ENCODE measurements at regions not wholly inside any gene's neighbourhood (a gene's known extent, or its start where the extent isn't known, plus 50 kb on each side); places are given as distances from the start of the nearest gene placed in this dataset.

GRCh38 chr2:16392647-16393499 lies 272.8 kb downstream of the CYRIA start (continued):
- TF ChIP-seq RFX5 (IDR thresholded peaks at IDR 0.05; ENCODE audit: low read length): no peak
- no peak for TF ChIP-seq CTCF (IDR thresholded peaks at IDR 0.05)
- no peak for TF ChIP-seq USF1 (IDR thresholded peaks at IDR 0.05; ENCODE audit: borderline replicate concordance, low read depth)
- TF ChIP-seq REST (IDR thresholded peaks at IDR 0.05; ENCODE audit: low read depth, low read length): no peak
- no peak for TF ChIP-seq USF2 (IDR thresholded peaks at IDR 0.05; ENCODE audit: borderline replicate concordance, low read depth, low read length)
- no peak for TF ChIP-seq TAF1 (IDR thresholded peaks at IDR 0.05; ENCODE audit: borderline replicate concordance, low read depth, low read length)
- no peak for TF ChIP-seq FOXM1 (IDR thresholded peaks at IDR 0.05; ENCODE audit: low read depth)
- no peak; the same call in 1 of the 2 replicates for TF ChIP-seq GATA2 (CRISPR knock-in tag; IDR thresholded peaks at IDR 0.05)
- TF ChIP-seq RAD21 (IDR thresholded peaks at IDR 0.05; ENCODE audit: low read length): peak; percentile 46; the same call in 1 of the 2 replicates
- no peak for TF ChIP-seq EZH2phosphoT487 (IDR thresholded peaks at IDR 0.05; ENCODE audit: borderline replicate concordance, low read depth)
- TF ChIP-seq RCOR1 (IDR thresholded peaks at IDR 0.05; ENCODE audit: low read length): peak; percentile 95
- TF ChIP-seq SIN3A (IDR thresholded peaks at IDR 0.05; ENCODE audit: borderline replicate concordance, low read depth, low read length): no peak
- TF ChIP-seq ZBTB33 (IDR thresholded peaks at IDR 0.05; ENCODE audit: borderline replicate concordance, low read depth): no peak
- peak in 1 of 2 experiments; percentile 85; a peak in 2 of 4 replicates for TF ChIP-seq EP300 (IDR thresholded peaks at IDR 0.05; ENCODE audit: borderline replicate concordance in 1 of 2, low read depth in 1 of 2, low read length in 1 of 2)
- no peak for TF ChIP-seq TEAD4 (IDR thresholded peaks at IDR 0.05; ENCODE audit: borderline replicate concordance, insufficient read depth)
- TF ChIP-seq JUND (IDR thresholded peaks at IDR 0.05): no peak
- peak; percentile 83 for TF ChIP-seq CHD2 (IDR thresholded peaks at IDR 0.05; ENCODE audit: low read length, partially characterized antibody)
